Erythroblast (primary cell): ENCODE measurements at regions not wholly inside any gene's neighbourhood (a gene's known extent, or its start where the extent isn't known, plus 50 kb on each side); places are given as distances from the start of the nearest gene placed in this dataset.

Experiments
- GATA1 ChIP-seq: IDR thresholded peaks from 2 replicates; pipeline ENCODE4 v1.6.1; 2011; ENCODE audit warnings: low read depth, mild to moderate bottlenecking, control low read depth, low read length, moderate library complexity
- POLR2A ChIP-seq: IDR thresholded peaks from 2 replicates; pipeline ENCODE4 v1.6.1; 2011; ENCODE audit warnings: mild to moderate bottlenecking, low read length

DNA sequence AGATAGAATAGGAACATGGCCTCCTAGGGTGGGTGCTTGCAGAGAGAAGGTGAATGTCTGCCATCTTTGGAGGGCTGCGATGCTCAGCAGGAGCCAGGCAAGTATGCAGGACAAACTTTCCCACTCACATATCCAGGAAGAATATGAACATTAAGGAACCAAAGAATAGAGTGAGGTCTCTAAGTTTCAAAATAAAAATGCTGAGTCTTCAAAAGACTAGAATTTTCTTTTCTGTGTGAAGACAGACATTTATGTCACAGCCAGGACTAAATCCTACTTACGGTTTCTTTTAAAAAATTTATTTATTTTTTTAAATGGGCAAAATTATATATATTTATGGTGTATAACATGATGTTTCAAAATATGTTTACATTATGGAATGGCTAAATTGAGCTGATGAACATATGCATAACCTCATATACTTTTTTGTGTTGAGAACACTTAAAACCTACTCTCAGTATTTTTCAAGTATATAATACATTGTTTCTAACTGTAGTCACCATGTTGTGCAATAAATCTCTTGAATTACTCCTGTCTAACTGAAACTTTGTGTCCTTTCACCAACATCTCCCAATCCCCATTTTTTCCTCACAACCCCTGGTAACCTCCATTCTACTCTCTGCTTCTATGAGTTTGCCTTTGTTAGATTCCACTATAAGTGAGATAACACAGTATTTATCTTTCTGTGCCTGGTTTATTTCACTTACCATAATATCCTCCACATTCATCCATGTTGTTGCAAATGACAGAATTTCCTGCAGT, 177.8 kb upstream of the HAND2 start:
- TF ChIP-seq POLR2A, result no peak
- TF ChIP-seq GATA1, result no peak
